NOMO-1 treated with DMSO at 0.1 percent for 48 hours (cell line): ENCODE measurements at regions not wholly inside any gene's neighbourhood (a gene's known extent, or its start where the extent isn't known, plus 50 kb on each side); places are given as distances from the start of the nearest gene placed in this dataset.
"Not testable (repeated sequence)": the region's sequence is repeated elsewhere in the genome, so short reads cannot be mapped to it uniquely, and the experiment has no call there.

Source experiments
- DNase-seq: peaks from one replicate; lab custom pipeline; 2025; ENCODE audit not compliant: unreplicated experiment; lab: John Stamatoyannopoulos, UW

GRCh38 chr2:57139179-57139578 is 907.4 kb upstream of the VRK2 start:
- DNase-seq: no peak

- no peak for DNase-seq
Measured at GRCh38 chr2:57141269-57141668, 905.3 kb upstream of the VRK2 start.

- DNase-seq: no peak
Measured at GRCh38 chr2:57146951-57147350, 899.7 kb upstream of the VRK2 start.

GRCh38 chr2:57156231-57156924 is 890.2 kb upstream of the VRK2 start:
- DNase-seq: no peak

GRCh38 chr2:57160976-57161375 is 885.6 kb upstream of the VRK2 start:
- DNase-seq: no peak

GRCh38 chr2:57177176-57177575 is 869.4 kb upstream of the VRK2 start:
- DNase-seq: no peak

- DNase-seq: no peak
Measured at GRCh38 chr2:57180042-57180567, 866.5 kb upstream of the VRK2 start.

- no peak for DNase-seq
Measured at GRCh38 chr2:57180678-57181077, 865.9 kb upstream of the VRK2 start.

GRCh38 chr2:57181315-57182038 is 865.1 kb upstream of the VRK2 start:
- no peak for DNase-seq

GRCh38 chr2:57182916-57183315 is 863.7 kb upstream of the VRK2 start:
- no peak for DNase-seq

GRCh38 chr2:57185568-57185967 is 861.0 kb upstream of the VRK2 start:
- DNase-seq: no peak

- DNase-seq: no peak
Measured at GRCh38 chr2:57190007-57190406, 856.6 kb upstream of the VRK2 start.

GRCh38 chr2:57199663-57200062 is 846.9 kb upstream of the VRK2 start:
- DNase-seq: no peak

GRCh38 chr2:57204364-57204763 is 842.2 kb upstream of the VRK2 start:
- DNase-seq: no peak

- DNase-seq: no peak
Measured at GRCh38 chr2:57205241-57205640, 841.4 kb upstream of the VRK2 start.

- no peak for DNase-seq
Measured at GRCh38 chr2:57207191-57207590, 839.4 kb upstream of the VRK2 start.

GRCh38 chr2:57209799-57210198 is 836.8 kb upstream of the VRK2 start:
- no peak for DNase-seq

GRCh38 chr2:57210855-57211254 is 835.8 kb upstream of the VRK2 start:
- DNase-seq: no peak

GRCh38 chr2:57217013-57217412 is 829.6 kb upstream of the VRK2 start:
- no peak for DNase-seq

- DNase-seq: no peak
Measured at GRCh38 chr2:57218206-57218605, 828.4 kb upstream of the VRK2 start.

- DNase-seq: not testable (repeated sequence)
Measured at GRCh38 chr2:57229706-57230105, 816.9 kb upstream of the VRK2 start.

- not testable (repeated sequence) for DNase-seq
Measured at GRCh38 chr2:57232341-57232740, 814.3 kb upstream of the VRK2 start.
